ENCODE measurements at regions not wholly inside any gene's neighbourhood (a gene's known extent, or its start where the extent isn't known, plus 50 kb on each side); places are given as distances from the start of the nearest gene placed in this dataset.

DNA sequence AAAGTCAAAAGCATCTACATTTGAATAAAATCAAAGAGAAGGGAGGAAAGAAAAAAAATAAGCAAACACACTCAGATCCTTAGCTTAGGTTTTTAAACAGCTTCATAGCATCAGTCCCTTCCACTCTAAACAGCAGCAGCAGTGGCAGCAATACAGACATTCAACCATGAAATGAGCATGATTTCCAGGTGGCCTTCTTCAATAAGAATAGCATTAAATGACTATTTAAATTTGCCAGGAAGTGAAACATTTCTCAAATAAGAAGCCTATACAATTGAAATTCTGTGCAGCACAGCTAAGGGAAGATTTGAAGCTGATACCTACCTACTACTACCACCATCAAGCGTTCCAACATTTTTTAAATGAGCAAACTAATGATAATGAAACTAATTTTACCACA lies 138.1 kb upstream of the REG3G start:
- TF ChIP-seq, protein P1, sequence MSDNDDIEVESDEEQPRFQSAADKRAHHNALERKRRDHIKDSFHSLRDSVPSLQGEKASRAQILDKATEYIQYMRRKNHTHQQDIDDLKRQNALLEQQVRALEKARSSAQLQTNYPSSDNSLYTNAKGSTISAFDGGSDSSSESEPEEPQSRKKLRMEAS (IDR thresholded peaks at IDR 0.05; ENCODE audit: low read depth, low read length), result no peak
- TF ChIP-seq, protein P2, sequence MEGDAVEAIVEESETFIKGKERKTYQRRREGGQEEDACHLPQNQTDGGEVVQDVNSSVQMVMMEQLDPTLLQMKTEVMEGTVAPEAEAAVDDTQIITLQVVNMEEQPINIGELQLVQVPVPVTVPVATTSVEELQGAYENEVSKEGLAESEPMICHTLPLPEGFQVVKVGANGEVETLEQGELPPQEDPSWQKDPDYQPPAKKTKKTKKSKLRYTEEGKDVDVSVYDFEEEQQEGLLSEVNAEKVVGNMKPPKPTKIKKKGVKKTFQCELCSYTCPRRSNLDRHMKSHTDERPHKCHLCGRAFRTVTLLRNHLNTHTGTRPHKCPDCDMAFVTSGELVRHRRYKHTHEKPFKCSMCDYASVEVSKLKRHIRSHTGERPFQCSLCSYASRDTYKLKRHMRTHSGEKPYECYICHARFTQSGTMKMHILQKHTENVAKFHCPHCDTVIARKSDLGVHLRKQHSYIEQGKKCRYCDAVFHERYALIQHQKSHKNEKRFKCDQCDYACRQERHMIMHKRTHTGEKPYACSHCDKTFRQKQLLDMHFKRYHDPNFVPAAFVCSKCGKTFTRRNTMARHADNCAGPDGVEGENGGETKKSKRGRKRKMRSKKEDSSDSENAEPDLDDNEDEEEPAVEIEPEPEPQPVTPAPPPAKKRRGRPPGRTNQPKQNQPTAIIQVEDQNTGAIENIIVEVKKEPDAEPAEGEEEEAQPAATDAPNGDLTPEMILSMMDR (IDR thresholded peaks at IDR 0.05; ENCODE audit: low read depth, low read length), result no peak
- TF ChIP-seq MYC (IDR thresholded peaks at IDR 0.05; ENCODE audit: low read depth, low read length) (no peak), POLR2A (IDR thresholded peaks at IDR 0.05; ENCODE audit: extremely low read depth, insufficient read length) (no peak)
- H3K4me3 ChIP-seq (ENCODE audit: low read depth, low read length), result no peak overlapping the region
- no peak for DNase-seq (ENCODE audit: low read depth)

GRCh38 chr2:78890935-78891334 lies 134.6 kb upstream of the REG3G start:
- no peak for DNase-seq (ENCODE audit: low read depth)

DNA sequence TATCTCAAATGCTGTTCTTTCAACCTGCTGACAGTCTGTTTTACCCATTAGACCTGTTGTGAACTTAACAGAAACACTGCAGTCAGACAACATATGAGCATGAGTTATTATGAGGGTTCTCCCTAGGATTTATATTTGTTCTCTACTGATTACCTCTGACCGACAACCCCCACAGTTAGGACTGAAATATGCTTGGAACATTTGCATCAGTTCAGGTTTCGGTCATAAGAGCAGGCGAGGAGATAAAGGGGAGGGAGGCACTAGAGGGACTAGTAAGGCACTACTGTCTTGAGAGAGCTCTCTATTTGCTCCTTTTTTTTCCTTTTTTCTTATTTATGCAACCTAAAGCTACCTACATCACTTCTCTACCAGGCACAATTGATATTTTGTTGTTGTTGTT lies 133.2 kb upstream of the REG3G start:
- TF ChIP-seq, protein P1 (IDR thresholded peaks at IDR 0.05; ENCODE audit: low read depth, low read length), result no peak
- no peak for TF ChIP-seq MYC (IDR thresholded peaks at IDR 0.05; ENCODE audit: low read depth, low read length)
- TF ChIP-seq, protein P2 (IDR thresholded peaks at IDR 0.05; ENCODE audit: low read depth, low read length), result no peak
- TF ChIP-seq POLR2A (IDR thresholded peaks at IDR 0.05; ENCODE audit: extremely low read depth, insufficient read length), result no peak

More at GRCh38 chr2:78890935-78891334, 134.6 kb upstream of the REG3G start:
- TF ChIP-seq, protein P1 (IDR thresholded peaks at IDR 0.05; ENCODE audit: low read depth, low read length), result no peak
- TF ChIP-seq, protein P2 (IDR thresholded peaks at IDR 0.05; ENCODE audit: low read depth, low read length), result no peak
- no peak for TF ChIP-seq MYC (IDR thresholded peaks at IDR 0.05; ENCODE audit: low read depth, low read length)
- TF ChIP-seq POLR2A (IDR thresholded peaks at IDR 0.05; ENCODE audit: extremely low read depth, insufficient read length), result no peak
- no peak overlapping the region for H3K4me3 ChIP-seq (ENCODE audit: low read depth, low read length)

DNA sequence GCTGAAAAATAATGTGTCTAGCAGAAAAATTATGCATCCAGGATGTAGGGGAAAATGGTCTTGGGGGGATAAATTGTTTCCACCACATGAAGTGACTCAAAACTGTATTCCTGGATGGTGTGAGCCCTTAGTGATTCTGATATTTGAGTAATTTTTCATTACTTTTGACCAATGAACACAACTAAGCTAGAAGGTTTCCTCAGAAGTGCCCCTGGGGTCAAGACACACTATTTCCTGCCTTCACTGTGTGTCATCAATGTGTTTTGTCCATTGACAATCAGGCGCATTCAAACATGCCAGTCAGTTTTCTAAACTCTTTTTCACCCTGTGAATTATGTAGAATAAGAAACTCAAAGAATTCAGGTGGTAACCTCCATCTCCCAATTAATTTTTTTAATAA lies 130.5 kb upstream of the REG3G start:
- no peak for DNase-seq (ENCODE audit: low read depth)
- TF ChIP-seq POLR2A (IDR thresholded peaks at IDR 0.05; ENCODE audit: extremely low read depth, insufficient read length) (no peak), MYC (IDR thresholded peaks at IDR 0.05; ENCODE audit: low read depth, low read length) (no peak)
- TF ChIP-seq, protein P2 (IDR thresholded peaks at IDR 0.05; ENCODE audit: low read depth, low read length), result no peak
- TF ChIP-seq, protein P1 (IDR thresholded peaks at IDR 0.05; ENCODE audit: low read depth, low read length), result no peak
- no peak overlapping the region for H3K4me3 ChIP-seq (ENCODE audit: low read depth, low read length)

More for the DNA sequence above, 133.2 kb upstream of the REG3G start:
- no peak for DNase-seq (ENCODE audit: low read depth)
- no peak overlapping the region for H3K4me3 ChIP-seq (ENCODE audit: low read depth, low read length)

DNA sequence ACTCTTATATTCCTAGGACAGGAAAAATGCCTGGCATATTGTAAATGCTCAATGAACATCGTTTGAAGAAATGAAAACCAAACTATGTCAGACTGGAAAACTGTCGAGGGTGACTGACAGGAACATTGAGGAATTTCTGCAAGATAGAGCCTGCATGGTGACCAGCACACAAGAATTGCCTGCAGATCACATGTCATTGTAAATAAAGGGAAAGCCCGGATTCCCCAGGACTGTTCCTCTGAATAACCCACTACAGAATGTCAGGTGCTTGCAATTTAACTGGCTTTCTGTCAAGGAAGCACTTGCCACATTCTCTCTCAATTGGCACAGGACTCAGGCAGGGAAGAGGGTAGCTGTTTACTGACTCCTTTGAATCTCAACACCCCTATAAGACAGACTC lies 129.0 kb upstream of the REG3G start:
- DNase-seq (ENCODE audit: low read depth), result no peak
- TF ChIP-seq POLR2A (IDR thresholded peaks at IDR 0.05; ENCODE audit: extremely low read depth, insufficient read length), result no peak
- TF ChIP-seq, protein P1 (IDR thresholded peaks at IDR 0.05; ENCODE audit: low read depth, low read length), result no peak
- TF ChIP-seq, protein P2 (IDR thresholded peaks at IDR 0.05; ENCODE audit: low read depth, low read length), result no peak
- no peak for TF ChIP-seq MYC (IDR thresholded peaks at IDR 0.05; ENCODE audit: low read depth, low read length)
- no peak overlapping the region for H3K4me3 ChIP-seq (ENCODE audit: low read depth, low read length)

Data from NB4 (cell line).